PFSK-1 (cell line): ENCODE measurements at regions not wholly inside any gene's neighbourhood (a gene's known extent, or its start where the extent isn't known, plus 50 kb on each side); places are given as distances from the start of the nearest gene placed in this dataset.

Experiments
- FOXP2 ChIP-seq: optimal IDR thresholded peaks from 2 replicates; pipeline ENCODE3; 2011; ENCODE audit warnings: borderline replicate concordance, control low read depth, inconsistent platforms; ENCODE audit not compliant: insufficient read depth; ENCODE audit errors: extremely low read length, extremely low read depth
- POLR2AphosphoS5 ChIP-seq: IDR thresholded peaks from 2 replicates; pipeline ENCODE4 v1.6.1; 2012; ENCODE audit warnings: low read depth, mild to moderate bottlenecking, control low read depth, low read length, moderate library complexity
- SIN3A ChIP-seq: IDR thresholded peaks from 2 replicates; pipeline ENCODE4 v1.6.1; 2012; ENCODE audit warnings: mild to moderate bottlenecking, low read length, moderate library complexity, borderline replicate concordance; ENCODE audit not compliant: insufficient read depth
- TAF1 ChIP-seq: IDR thresholded peaks from 2 replicates; pipeline ENCODE4 v1.6.1; 2012; ENCODE audit warnings: low read length, control low read depth, borderline replicate concordance; ENCODE audit not compliant: insufficient read depth
- TF ChIP-seq, protein P1 (sequence below), 2 experiments: IDR thresholded peaks; 2 replicates each; pipeline versions ENCODE4 v1.6.1 to v1.8.0; 2011 to 2012; ENCODE audit warnings: low read depth in 2 of 2, low read length in 2 of 2, control low read depth in 1 of 2, inconsistent platforms in 1 of 2, mild to moderate bottlenecking in 1 of 2, moderate library complexity in 1 of 2; ENCODE audit not compliant: insufficient read depth in 1 of 2

- TF ChIP-seq FOXP2 (no peak), TAF1 (no peak), POLR2AphosphoS5 (no peak), SIN3A (no peak)
- TF ChIP-seq, protein P1, sequence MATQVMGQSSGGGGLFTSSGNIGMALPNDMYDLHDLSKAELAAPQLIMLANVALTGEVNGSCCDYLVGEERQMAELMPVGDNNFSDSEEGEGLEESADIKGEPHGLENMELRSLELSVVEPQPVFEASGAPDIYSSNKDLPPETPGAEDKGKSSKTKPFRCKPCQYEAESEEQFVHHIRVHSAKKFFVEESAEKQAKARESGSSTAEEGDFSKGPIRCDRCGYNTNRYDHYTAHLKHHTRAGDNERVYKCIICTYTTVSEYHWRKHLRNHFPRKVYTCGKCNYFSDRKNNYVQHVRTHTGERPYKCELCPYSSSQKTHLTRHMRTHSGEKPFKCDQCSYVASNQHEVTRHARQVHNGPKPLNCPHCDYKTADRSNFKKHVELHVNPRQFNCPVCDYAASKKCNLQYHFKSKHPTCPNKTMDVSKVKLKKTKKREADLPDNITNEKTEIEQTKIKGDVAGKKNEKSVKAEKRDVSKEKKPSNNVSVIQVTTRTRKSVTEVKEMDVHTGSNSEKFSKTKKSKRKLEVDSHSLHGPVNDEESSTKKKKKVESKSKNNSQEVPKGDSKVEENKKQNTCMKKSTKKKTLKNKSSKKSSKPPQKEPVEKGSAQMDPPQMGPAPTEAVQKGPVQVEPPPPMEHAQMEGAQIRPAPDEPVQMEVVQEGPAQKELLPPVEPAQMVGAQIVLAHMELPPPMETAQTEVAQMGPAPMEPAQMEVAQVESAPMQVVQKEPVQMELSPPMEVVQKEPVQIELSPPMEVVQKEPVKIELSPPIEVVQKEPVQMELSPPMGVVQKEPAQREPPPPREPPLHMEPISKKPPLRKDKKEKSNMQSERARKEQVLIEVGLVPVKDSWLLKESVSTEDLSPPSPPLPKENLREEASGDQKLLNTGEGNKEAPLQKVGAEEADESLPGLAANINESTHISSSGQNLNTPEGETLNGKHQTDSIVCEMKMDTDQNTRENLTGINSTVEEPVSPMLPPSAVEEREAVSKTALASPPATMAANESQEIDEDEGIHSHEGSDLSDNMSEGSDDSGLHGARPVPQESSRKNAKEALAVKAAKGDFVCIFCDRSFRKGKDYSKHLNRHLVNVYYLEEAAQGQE (IDR thresholded peaks at IDR 0.05; ENCODE audit: insufficient read depth in 1 of 2, low read depth in 2 of 2, low read length in 2 of 2), result no peak
These were observed 371.5 kb downstream of the MED10 start for GRCh38 chr5:6006838-6007314.

- no peak for TF ChIP-seq POLR2AphosphoS5
- TF ChIP-seq, protein P1 (IDR thresholded peaks at IDR 0.05; ENCODE audit: insufficient read depth in 1 of 2, low read depth in 2 of 2, low read length in 2 of 2), result no peak
- no peak for TF ChIP-seq FOXP2
- TF ChIP-seq TAF1, result no peak
- no peak for TF ChIP-seq SIN3A
These were observed 375.1 kb downstream of the MED10 start for GRCh38 chr5:6003040-6003825.

- no peak for TF ChIP-seq POLR2AphosphoS5
- no peak for TF ChIP-seq TAF1
- TF ChIP-seq, protein P1 (IDR thresholded peaks at IDR 0.05; ENCODE audit: insufficient read depth in 1 of 2, low read depth in 2 of 2, low read length in 2 of 2), result no peak
- TF ChIP-seq SIN3A, result no peak
- TF ChIP-seq FOXP2, result no peak
These were observed 377.5 kb downstream of the MED10 start for GRCh38 chr5:6000867-6001266.

GRCh38 chr5:5995819-5996218, 382.5 kb downstream of the MED10 start:
- TF ChIP-seq POLR2AphosphoS5, result no peak
- TF ChIP-seq, protein P1 (IDR thresholded peaks at IDR 0.05; ENCODE audit: insufficient read depth in 1 of 2, low read depth in 2 of 2, low read length in 2 of 2), result no peak
- TF ChIP-seq SIN3A, result no peak
- TF ChIP-seq FOXP2, result no peak
- TF ChIP-seq TAF1, result no peak
